ENCODE measurements at regions not wholly inside any gene's neighbourhood (a gene's known extent, or its start where the extent isn't known, plus 50 kb on each side); places are given as distances from the start of the nearest gene placed in this dataset.

DNA sequence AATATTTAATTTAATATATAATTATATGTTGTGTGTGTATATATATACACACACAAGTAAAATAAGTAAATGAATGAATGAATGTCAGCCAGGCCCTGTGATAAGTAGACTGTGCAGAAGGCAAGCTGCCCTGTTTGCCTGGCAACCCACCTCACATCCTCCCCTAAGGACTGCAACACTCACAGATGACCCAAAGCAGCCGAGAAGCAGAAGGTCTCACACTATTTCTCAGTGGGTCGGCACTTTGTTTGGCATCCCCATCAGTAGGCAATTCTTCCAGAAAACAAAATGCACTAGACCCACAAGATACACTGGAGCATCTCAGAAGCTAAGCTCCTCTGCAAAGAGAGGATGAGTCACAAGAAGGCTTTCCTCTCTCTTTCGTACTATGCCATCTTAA lies 152.1 kb upstream of the GRAMD2B start:
- TF ChIP-seq HDAC2 (IDR thresholded peaks at IDR 0.05) (no peak), POLR2AphosphoS5 (IDR thresholded peaks at IDR 0.05; ENCODE audit: low read length) (no peak), EZH2 (IDR thresholded peaks at IDR 0.05; ENCODE audit: borderline replicate concordance, control insufficient read depth, low read depth, low read length) (no peak), BHLHE40 (IDR thresholded peaks at IDR 0.05; ENCODE audit: borderline replicate concordance in 1 of 2, low read depth in 2 of 2, low read length in 1 of 2) (no peak), KDM1A (IDR thresholded peaks at IDR 0.05; ENCODE audit: borderline replicate concordance) (no peak)
- TF ChIP-seq, protein P1, sequence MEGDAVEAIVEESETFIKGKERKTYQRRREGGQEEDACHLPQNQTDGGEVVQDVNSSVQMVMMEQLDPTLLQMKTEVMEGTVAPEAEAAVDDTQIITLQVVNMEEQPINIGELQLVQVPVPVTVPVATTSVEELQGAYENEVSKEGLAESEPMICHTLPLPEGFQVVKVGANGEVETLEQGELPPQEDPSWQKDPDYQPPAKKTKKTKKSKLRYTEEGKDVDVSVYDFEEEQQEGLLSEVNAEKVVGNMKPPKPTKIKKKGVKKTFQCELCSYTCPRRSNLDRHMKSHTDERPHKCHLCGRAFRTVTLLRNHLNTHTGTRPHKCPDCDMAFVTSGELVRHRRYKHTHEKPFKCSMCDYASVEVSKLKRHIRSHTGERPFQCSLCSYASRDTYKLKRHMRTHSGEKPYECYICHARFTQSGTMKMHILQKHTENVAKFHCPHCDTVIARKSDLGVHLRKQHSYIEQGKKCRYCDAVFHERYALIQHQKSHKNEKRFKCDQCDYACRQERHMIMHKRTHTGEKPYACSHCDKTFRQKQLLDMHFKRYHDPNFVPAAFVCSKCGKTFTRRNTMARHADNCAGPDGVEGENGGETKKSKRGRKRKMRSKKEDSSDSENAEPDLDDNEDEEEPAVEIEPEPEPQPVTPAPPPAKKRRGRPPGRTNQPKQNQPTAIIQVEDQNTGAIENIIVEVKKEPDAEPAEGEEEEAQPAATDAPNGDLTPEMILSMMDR (IDR thresholded peaks at IDR 0.05 in 2 of 3, conservative IDR thresholded peaks at IDR 0.05 in 1 of 3; ENCODE audit: control insufficient read depth in 2 of 3, extremely low read depth in 1 of 3, insufficient read depth in 1 of 3, low read depth in 3 of 3, low read length in 3 of 3) = no peak
- TF ChIP-seq, protein P2, sequence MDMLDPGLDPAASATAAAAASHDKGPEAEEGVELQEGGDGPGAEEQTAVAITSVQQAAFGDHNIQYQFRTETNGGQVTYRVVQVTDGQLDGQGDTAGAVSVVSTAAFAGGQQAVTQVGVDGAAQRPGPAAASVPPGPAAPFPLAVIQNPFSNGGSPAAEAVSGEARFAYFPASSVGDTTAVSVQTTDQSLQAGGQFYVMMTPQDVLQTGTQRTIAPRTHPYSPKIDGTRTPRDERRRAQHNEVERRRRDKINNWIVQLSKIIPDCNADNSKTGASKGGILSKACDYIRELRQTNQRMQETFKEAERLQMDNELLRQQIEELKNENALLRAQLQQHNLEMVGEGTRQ (IDR thresholded peaks at IDR 0.05; ENCODE audit: borderline replicate concordance, low read depth, low read length) = no peak
- TF ChIP-seq, protein P3, sequence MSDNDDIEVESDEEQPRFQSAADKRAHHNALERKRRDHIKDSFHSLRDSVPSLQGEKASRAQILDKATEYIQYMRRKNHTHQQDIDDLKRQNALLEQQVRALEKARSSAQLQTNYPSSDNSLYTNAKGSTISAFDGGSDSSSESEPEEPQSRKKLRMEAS (IDR thresholded peaks at IDR 0.05; ENCODE audit: low read depth, low read length) = no peak

Data from GM12878 (cell line).